ENCODE measurements at regions not wholly inside any gene's neighbourhood (a gene's known extent, or its start where the extent isn't known, plus 50 kb on each side); places are given as distances from the start of the nearest gene placed in this dataset.

DNA sequence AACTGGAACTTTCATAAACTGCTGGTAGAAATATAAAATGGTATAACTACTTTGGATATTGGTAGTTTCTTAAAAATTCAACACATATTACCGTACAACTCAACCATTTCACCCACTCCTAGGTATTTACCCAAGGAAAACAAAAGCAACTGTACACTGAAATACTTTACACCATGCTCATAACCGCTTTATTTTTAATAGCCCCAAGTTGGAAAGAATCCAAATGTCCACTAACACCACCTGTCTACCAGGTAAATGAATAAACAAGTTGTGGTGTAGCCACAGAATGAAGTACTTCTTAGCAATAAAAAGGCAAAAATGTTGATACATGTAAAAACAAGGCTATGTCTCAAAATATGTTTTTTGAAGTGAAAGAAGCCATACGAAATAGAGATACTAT, 215.9 kb upstream of the PEX5L start:
- TF ChIP-seq, protein P1, sequence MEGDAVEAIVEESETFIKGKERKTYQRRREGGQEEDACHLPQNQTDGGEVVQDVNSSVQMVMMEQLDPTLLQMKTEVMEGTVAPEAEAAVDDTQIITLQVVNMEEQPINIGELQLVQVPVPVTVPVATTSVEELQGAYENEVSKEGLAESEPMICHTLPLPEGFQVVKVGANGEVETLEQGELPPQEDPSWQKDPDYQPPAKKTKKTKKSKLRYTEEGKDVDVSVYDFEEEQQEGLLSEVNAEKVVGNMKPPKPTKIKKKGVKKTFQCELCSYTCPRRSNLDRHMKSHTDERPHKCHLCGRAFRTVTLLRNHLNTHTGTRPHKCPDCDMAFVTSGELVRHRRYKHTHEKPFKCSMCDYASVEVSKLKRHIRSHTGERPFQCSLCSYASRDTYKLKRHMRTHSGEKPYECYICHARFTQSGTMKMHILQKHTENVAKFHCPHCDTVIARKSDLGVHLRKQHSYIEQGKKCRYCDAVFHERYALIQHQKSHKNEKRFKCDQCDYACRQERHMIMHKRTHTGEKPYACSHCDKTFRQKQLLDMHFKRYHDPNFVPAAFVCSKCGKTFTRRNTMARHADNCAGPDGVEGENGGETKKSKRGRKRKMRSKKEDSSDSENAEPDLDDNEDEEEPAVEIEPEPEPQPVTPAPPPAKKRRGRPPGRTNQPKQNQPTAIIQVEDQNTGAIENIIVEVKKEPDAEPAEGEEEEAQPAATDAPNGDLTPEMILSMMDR (IDR thresholded peaks at IDR 0.05; ENCODE audit: insufficient read depth, low read depth, low read length) = no peak
- POLR2A ChIA-PET = no interaction called here
- H3K36me3 ChIP-seq (ENCODE audit: control insufficient read depth, insufficient read depth, low read length) = no peaks in the 10 kb centered on the region
- H3K4me3 ChIP-seq (ENCODE audit: low read depth, low read length) = no peak overlapping the region
- no peak for DNase-seq (ENCODE audit: low read depth)
- no peaks in the 10 kb centered on the region for H3K27me3 ChIP-seq (ENCODE audit: control insufficient read depth, insufficient read depth, low read length)
- CTCF ChIA-PET = no interaction called here

DNA sequence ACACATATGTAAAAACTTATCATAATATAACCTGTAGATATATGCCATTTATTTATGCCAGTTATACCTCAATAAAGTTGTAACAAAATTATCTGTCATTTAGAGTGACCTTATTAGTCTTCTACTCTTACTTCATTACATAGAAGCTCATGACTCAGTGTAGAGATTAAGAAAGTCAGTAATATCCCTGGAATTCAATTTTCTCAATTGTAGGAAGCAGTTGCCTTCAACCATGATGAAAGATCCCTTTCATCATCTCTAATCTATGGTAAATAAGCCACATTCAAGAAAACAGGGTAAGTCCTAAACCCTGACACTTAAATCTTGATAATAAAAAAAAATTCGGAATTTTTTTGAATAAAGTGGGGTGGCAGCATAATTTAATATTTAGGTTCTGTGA, 216.5 kb upstream of the PEX5L start:
- no peak for DNase-seq (ENCODE audit: low read depth)
- TF ChIP-seq, protein P1 (IDR thresholded peaks at IDR 0.05; ENCODE audit: insufficient read depth, low read depth, low read length) = no peak
- H3K27me3 ChIP-seq (ENCODE audit: control insufficient read depth, insufficient read depth, low read length) = no peaks in the 10 kb centered on the region
- H3K4me3 ChIP-seq (ENCODE audit: low read depth, low read length) = no peak overlapping the region
- ChIA-PET POLR2A (no interaction called here), CTCF (no interaction called here)
- no peaks in the 10 kb centered on the region for H3K36me3 ChIP-seq (ENCODE audit: control insufficient read depth, insufficient read depth, low read length)

DNA sequence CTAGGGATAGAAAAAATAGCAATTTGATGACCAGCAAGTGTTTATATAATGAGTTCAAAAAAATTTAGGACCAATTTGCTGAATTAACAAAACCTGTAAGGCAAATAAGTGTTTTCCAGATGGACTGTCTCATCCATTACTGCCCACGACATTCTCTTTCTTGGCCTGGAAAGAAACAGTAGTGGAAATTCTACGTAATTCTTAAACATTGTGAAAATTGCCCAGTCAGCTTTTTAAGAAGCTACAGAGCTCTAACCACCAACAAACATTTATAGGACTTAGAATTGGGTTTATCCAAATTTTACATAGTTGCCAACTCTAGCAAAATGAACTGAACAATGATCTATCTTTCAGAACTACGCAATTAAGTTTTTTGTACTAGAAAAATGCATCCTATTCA, 227.7 kb upstream of the PEX5L start:
- ChIA-PET POLR2A (no interaction called here), CTCF (no interaction called here)
- Histone ChIP-seq H3K27me3 (ENCODE audit: control insufficient read depth, insufficient read depth, low read length) (no peaks in the 10 kb centered on the region), H3K36me3 (ENCODE audit: control insufficient read depth, insufficient read depth, low read length) (no peaks in the 10 kb centered on the region), H3K4me3 (ENCODE audit: low read depth, low read length) (no peak overlapping the region)
- TF ChIP-seq, protein P1 (IDR thresholded peaks at IDR 0.05; ENCODE audit: insufficient read depth, low read depth, low read length) = no peak
- no peak for DNase-seq (ENCODE audit: low read depth)

DNA sequence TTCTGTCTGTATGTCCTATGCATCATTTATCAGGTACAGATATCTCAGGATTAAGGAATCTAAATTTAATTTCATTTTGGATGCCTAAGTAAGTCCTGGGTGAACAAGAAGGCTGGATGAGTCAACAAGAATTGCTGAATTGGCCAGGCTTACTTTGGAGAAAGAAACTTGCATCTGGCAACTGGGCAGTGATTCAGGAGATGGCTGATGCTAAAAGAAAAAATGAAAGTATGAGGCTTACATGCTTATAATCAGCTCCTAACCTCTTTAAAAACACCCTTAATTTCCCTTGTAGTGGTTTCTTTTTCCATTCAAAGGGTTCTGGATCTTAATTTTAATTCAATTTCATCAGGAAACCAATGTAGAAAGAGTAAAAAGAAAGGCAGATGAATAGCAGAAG, 228.8 kb upstream of the PEX5L start:
- DNase-seq (ENCODE audit: low read depth) = no peak
- Histone ChIP-seq H3K36me3 (ENCODE audit: control insufficient read depth, insufficient read depth, low read length) (no peaks in the 10 kb centered on the region), H3K4me3 (ENCODE audit: low read depth, low read length) (no peak overlapping the region), H3K27me3 (ENCODE audit: control insufficient read depth, insufficient read depth, low read length) (no peaks in the 10 kb centered on the region)
- TF ChIP-seq, protein P1 (IDR thresholded peaks at IDR 0.05; ENCODE audit: insufficient read depth, low read depth, low read length) = no peak
- POLR2A ChIA-PET = no interaction called here
- CTCF ChIA-PET = no interaction called here

DNA sequence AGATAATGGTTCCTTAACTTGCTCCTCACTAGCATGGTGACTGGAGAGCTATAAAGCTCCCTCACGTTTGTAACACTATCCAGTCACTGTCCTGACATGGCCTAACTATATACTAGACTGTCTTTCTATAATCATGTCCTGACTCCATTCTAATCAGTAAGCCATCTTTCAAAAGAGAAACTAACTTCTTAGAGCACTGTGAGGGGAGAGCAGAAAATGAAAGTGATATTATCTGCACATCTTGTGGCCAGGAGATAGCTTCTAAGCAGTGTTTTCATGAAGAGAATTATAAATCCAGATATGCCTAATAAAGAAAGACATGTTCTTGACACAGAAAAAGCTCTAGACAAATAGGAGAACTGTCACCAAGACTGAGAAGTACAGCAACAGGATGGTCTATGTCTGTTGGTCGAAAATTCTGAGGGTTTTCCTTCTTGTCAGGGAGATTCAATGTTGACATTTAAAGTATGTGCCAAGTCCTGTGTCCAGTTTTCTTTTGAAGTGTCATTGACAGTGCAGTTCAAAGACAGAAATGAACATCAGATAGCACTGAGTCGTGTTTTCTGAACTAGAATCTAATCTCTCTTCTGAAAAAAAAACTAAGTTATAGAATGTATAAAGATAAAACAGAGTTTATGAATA, 230.6 kb upstream of the PEX5L start:
- TF ChIP-seq, protein P1 (IDR thresholded peaks at IDR 0.05; ENCODE audit: insufficient read depth, low read depth, low read length) = no peak
- no peak for DNase-seq (ENCODE audit: low read depth)
- Histone ChIP-seq H3K27me3 (ENCODE audit: control insufficient read depth, insufficient read depth, low read length) (no peaks in the 10 kb centered on the region), H3K4me3 (ENCODE audit: low read depth, low read length) (no peak overlapping the region), H3K36me3 (ENCODE audit: control insufficient read depth, insufficient read depth, low read length) (no peaks in the 10 kb centered on the region)
- CTCF ChIA-PET = no interaction called here
- POLR2A ChIA-PET = no interaction called here

Data from BJ (cell line).